Colonic mucosa (tissue), 4 donors: ENCODE measurements at regions not wholly inside any gene's neighbourhood (a gene's known extent, or its start where the extent isn't known, plus 50 kb on each side); places are given as distances from the start of the nearest gene placed in this dataset.

ENCODE experiments used
- DNase-seq: peaks from one replicate; pipeline ENCODE4 v3.0.0-alpha.2; 2020
- H3K27ac ChIP-seq: fragments of 200-600 bp; one replicate; pipeline ENCODE4 v1.8.0; 2021
- H3K27me3 ChIP-seq: fragments of 200-600 bp; one replicate; pipeline ENCODE4 v1.8.0; 2021
- H3K36me3 ChIP-seq: fragments of 200-600 bp; one replicate; pipeline ENCODE4 v1.8.0; 2021
- H3K4me1 ChIP-seq: fragments of 200-600 bp; one replicate; pipeline ENCODE4 v1.8.0; 2021; ENCODE audit warnings: mild to moderate bottlenecking
- H3K4me3 ChIP-seq: fragments of 200-600 bp; one replicate; pipeline ENCODE4 v1.8.0; 2021
- H3K9ac ChIP-seq, 2 donors: one replicate each; pipeline ENCODE4 v1.7.0; 2013; ENCODE audit warnings: control low read depth in 2 of 2, low read depth in 2 of 2, low read length in 2 of 2
- H3K9me3 ChIP-seq: fragments of 200-600 bp; one replicate; pipeline ENCODE4 v1.8.0; 2021
- CTCF ChIP-seq: fragments of 200-600 bp; IDR thresholded peaks from one replicate; pipeline ENCODE4 v1.8.0; 2022; ENCODE audit warnings: antibody characterized with exemption, mild to moderate bottlenecking
- intact Hi-C: fragments of 100-400 bp; cut with DNase I; formaldehyde crosslinking; loops from one replicate; pipeline ENCODE4 v1.14.1; 2022
- donor health status: healthy.
- donor health status: DM: no; HTN: no; CAD: no.
- donor health status: DM: no; HTN: no; CAD: no.

- no peak for TF ChIP-seq CTCF
- H3K9ac ChIP-seq = no peak overlapping the region
- intact Hi-C loops = no loop called here
- H3K4me1 ChIP-seq = no peaks in the 10 kb centered on the region
- no peak for DNase-seq
- H3K36me3 ChIP-seq = no peaks in the 10 kb centered on the region
- no peaks in the 10 kb centered on the region for H3K9me3 ChIP-seq
- no peaks in the 10 kb centered on the region for H3K27me3 ChIP-seq
- H3K4me3 ChIP-seq = no peak overlapping the region
- H3K27ac ChIP-seq = no peak overlapping the region
Measured at GRCh38 chr6:142681099-142681498, 263.9 kb downstream of the HIVEP2 start.

- H3K9ac ChIP-seq = no peak overlapping the region
- DNase-seq = no peak
- intact Hi-C loops = no loop called here
- no peak overlapping the region for H3K27ac ChIP-seq
- H3K4me3 ChIP-seq = no peak overlapping the region
- H3K4me1 ChIP-seq = no peaks in the 10 kb centered on the region
- no peak for TF ChIP-seq CTCF
- H3K9me3 ChIP-seq = no peaks in the 10 kb centered on the region
- H3K27me3 ChIP-seq = no peaks in the 10 kb centered on the region
- no peaks in the 10 kb centered on the region for H3K36me3 ChIP-seq
Measured at GRCh38 chr6:142682985-142683384, 262.0 kb downstream of the HIVEP2 start.

GRCh38 chr6:142683714-142684141 is 261.2 kb downstream of the HIVEP2 start:
- no peak for TF ChIP-seq CTCF
- DNase-seq = no peak
- Histone ChIP-seq H3K4me3 (no peak overlapping the region), H3K4me1 (no peaks in the 10 kb centered on the region), H3K27me3 (no peaks in the 10 kb centered on the region), H3K9me3 (no peaks in the 10 kb centered on the region), H3K9ac (no peak overlapping the region), H3K36me3 (no peaks in the 10 kb centered on the region), H3K27ac (no peak overlapping the region)
- intact Hi-C loops = no loop called here

- H3K27me3 ChIP-seq = no peaks in the 10 kb centered on the region
- no peak for DNase-seq
- TF ChIP-seq CTCF = no peak
- H3K9me3 ChIP-seq = no peaks in the 10 kb centered on the region
- no peak overlapping the region for H3K4me3 ChIP-seq
- H3K36me3 ChIP-seq = no peaks in the 10 kb centered on the region
- H3K4me1 ChIP-seq = no peaks in the 10 kb centered on the region
- intact Hi-C loops = no loop called here
- H3K27ac ChIP-seq = no peak overlapping the region
- no peak overlapping the region for H3K9ac ChIP-seq
Measured at GRCh38 chr6:142684371-142684770, 260.6 kb downstream of the HIVEP2 start.

GRCh38 chr6:142685852-142686506 is 259.0 kb downstream of the HIVEP2 start:
- Histone ChIP-seq H3K4me3 (no peak overlapping the region), H3K9me3 (no peaks in the 10 kb centered on the region), H3K27me3 (no peaks in the 10 kb centered on the region), H3K9ac (no peak overlapping the region), H3K27ac (no peak overlapping the region), H3K4me1 (no peaks in the 10 kb centered on the region), H3K36me3 (no peaks in the 10 kb centered on the region)
- intact Hi-C loops = loop anchor here (5.0 kb wide), 1 partner anchor 596 kb away; no protein-coding TSS in a partner anchor
- DNase-seq = no peak
- no peak for TF ChIP-seq CTCF
